ENCODE measurements at regions not wholly inside any gene's neighbourhood (a gene's known extent, or its start where the extent isn't known, plus 50 kb on each side); places are given as distances from the start of the nearest gene placed in this dataset.
A peak's percentile ranks its signal among the peaks of the same experiment; 100 is the strongest.
"Not testable (repeated sequence)": the region's sequence is repeated elsewhere in the genome, so short reads cannot be mapped to it uniquely, and the experiment has no call there.

GRCh38 chr11:22920939-22921565 is 60.8 kb upstream of the CCDC179 start:
- peak; percentile 57 for DNase-seq

GRCh38 chr11:22922672-22923071 is 62.4 kb upstream of the CCDC179 start:
- DNase-seq, result no peak

DNA sequence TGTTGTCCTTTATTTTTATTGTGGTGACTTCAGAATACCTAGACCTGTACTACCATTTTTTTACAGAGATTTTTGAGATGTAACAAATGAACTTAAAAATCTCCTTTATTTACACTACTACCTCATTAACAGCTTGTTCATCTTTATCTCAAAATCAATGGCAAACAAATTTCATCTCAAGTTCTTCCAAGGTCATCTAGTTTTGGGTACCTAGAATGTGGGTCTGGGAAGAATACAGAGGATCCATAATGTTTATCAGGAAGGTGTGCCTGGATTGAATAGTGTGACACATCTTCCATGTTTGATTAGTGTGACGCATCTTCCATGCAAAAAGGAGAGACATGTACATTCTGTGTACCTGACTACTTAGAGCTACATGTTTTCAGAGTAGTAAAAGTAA is 63.3 kb upstream of the CCDC179 start:
- DNase-seq, result no peak

DNA sequence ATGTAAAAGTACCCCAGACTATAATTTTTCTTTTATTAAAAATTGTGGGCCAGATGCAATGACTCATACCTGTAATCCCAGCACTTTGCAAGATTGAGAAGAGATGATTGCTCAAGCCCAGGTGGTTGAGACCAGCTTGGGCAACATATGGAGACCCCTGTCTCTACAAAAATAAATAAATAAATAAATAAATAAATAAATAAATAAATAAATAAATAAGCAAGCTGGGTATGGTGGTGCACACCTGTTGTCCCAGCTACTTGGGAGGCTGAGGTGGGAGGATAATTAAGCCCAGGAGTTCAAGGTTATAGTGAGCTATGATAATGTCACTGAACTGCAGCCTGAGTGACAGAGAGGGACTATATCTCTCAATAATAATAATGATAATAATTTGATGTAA is 66.1 kb upstream of the CCDC179 start:
- no peak for DNase-seq

DNA sequence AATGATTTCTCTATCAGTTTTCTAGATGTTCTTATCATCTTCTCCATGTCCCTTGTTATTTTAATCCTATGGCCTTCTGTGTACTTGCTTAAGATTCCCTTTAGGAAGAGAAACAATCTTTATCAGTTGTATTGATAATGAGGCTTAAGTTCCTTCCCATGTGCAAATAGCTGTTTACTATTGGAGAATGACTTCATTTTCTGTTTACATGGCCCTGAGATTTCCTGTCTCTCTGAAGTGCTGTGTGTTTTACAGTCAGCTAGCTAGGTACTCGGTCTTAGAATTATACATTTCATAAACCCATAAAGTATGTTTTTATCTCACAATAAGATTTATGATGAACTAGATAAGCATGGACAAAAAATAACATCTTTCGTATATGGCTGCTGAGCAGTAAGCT is 67.5 kb upstream of the CCDC179 start:
- DNase-seq, result no peak

DNA sequence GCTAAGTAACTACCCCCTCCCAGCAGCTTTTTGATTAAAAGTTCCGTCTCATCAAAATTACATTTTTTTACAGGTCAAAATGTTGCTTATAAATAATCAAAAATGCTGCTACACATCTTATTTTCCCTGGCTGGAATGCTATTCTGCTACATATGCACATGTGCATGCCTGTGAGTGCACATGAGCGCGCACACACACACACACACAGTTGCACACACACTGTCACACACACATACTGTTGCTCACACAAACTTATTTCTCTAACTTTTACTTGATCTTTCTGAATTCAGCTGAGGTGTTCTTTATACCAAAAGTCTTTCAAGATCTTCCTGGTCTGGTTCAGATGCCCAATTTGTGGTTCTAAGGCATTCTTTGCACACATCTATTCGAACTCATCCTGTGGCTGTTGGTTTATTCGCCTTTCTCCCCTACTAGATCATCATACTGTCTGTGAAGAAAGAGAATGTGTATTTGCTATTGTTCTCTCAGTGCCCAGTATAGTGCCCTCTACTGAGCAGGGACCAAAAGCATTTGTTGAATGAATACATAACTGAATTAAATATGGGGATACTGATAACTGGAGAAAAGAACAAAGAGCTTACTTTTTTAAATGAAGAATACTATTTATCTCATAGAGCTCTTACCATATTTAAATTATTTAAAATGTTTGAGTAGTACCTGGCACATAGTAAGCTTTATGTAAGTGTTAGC is 68.1 kb upstream of the CCDC179 start:
- peak; percentile 7 for DNase-seq

DNA sequence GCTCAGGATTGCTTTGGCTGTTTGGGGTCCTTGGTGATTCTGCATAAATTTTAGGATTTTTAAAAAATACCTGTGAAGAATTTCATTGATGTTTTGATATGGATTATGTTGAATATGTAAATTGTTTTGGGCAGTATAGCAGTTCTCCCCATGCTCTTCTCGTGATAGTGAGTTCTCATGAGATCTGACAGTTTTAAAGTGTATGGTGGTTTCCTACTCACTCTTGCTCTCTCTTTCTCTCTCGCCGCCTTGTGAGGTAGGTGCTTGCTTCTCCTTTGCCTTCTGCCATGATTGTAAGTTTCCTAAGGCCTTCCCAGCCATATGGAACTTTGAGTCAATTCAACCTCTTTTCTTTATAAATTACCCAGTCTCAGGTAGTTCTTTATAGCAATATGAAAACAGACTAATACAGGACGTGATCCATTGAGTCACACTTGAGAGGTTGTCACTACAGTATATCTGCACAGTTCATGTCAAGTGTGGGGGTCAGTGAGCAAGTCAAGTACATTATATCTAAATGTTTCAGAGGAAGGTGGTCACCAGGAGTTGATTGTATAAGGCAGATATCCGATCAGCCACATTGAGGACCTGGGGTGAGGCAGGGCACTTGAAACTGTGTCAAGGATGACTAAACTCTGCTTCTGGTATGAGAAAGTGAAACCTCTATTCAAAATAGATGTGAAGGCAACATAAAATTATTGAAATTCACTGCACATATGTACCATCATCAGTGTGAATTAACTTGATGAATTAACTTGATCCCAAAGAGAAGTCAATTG is 70.7 kb upstream of the CCDC179 start:
- no peak for DNase-seq

- DNase-seq, result no peak
These were observed 78.4 kb upstream of the CCDC179 start for GRCh38 chr11:22938691-22939090.

DNA sequence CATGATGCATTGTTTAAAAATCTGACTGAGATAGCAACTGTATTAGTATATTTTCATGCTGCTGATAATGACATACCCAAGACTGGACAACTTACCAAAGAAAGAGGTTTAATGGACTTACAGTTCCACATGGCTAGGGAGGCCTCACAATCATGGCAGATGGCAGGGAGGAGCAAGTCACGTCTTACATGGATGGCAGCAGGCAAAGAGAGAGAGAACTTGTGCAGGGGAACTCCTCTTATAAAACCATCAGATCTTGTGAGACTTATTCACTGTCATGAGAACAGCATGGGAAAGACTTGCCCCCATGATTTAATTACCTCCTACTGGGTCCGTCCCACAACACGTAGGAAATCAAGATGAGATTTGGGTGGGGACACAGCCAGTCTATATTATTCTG is 81.3 kb upstream of the CCDC179 start:
- not testable (repeated sequence) for DNase-seq

DNA sequence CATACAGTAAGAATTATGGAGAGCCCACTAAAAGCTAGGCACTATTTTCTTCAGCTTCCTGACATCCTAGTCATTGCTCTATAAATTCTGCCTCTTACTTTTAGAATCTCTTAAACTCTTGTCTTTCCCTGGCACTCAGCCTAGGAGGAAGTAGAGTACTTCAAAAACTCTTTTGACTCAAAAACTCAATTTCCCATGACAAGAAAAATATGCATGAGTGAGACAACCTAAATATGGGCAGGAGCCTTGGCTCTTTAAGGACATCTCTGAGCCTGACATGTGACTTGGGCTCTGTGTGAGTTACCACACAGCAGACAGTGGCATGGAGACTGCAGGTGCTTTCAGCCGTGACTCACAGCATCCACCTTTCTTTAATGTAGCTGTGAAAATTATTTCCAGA is 97.5 kb upstream of the CCDC179 start:
- DNase-seq, result no peak

GRCh38 chr11:22974251-22974650 is 114.0 kb upstream of the CCDC179 start:
- no peak for DNase-seq

GRCh38 chr11:22976146-22976545 is 115.9 kb upstream of the CCDC179 start:
- DNase-seq, result no peak

- no peak for DNase-seq
These were observed 122.6 kb upstream of the CCDC179 start for GRCh38 chr11:22982903-22983302.

- no peak for DNase-seq
These were observed 123.8 kb upstream of the CCDC179 start for GRCh38 chr11:22984045-22984444.

DNA sequence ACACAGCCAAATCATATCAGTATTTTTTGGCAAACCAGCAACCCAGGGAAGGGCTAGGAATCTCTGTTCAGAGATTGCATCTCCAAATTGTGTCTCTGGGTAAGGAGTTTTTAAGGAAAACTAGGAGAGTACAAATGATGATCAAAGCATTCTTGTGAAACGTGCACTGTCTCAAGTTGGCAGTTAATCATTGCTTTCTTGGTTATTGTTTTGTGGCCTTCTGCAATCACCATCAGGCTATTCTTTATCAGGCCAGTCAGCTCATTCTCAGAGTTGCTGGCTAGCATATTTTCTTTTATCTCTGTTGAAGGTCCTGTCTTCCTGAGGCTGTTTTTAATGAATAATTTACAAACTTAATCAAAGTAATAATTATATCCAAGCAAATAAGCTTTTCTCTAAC is 129.1 kb upstream of the CCDC179 start:
- DNase-seq, result no peak

- no peak for DNase-seq
These were observed 130.9 kb upstream of the CCDC179 start for GRCh38 chr11:22991196-22991595.

GRCh38 chr11:23006730-23007129 is 146.5 kb upstream of the CCDC179 start:
- no peak for DNase-seq

DNA sequence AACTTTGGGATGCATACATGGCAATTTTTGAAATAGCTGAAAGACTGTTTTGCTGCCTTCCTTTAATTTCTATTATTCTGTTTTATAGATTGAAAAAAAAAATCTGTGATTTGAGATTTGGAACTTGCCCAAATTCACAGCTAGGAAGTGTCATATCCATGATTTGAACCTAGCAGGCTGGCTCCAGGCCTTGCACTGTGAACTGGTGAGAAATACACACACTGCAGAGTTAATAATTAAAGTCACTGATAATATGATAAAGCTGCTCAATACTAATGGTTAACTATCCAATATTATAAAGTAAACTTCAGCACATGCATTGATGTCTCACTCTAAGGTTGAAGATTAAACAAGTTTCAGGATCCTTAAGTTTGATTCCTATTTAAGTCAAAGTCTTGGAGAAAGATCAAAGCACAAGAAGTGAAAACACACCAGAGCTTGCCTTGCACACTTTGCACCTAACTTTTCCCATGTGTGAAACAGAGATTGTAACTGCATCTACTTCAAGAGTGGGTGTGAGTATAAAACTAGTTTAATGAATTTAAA is 150.6 kb upstream of the CCDC179 start:
- no peak for DNase-seq

GRCh38 chr11:23012930-23013329 is 152.7 kb upstream of the CCDC179 start:
- DNase-seq, result no peak

DNA sequence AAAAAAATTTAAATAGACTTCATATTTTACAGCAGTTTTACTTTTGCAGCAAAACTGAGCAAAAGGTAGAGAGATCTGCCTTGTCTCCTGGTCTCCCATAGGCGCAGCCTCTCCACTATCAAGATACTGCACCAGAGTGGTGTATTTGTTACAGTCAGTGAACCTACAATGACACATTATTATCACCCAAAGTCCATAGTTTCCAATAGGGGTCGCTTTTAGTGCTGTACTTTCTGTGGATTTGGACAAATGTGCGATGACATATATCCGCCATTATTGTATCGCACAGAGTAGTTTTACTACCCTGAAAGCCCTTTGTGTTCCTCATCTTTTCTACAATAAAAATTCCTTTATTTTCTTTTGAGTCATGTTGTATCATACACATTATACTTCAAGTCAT is 153.2 kb upstream of the CCDC179 start:
- no peak for DNase-seq

DNA sequence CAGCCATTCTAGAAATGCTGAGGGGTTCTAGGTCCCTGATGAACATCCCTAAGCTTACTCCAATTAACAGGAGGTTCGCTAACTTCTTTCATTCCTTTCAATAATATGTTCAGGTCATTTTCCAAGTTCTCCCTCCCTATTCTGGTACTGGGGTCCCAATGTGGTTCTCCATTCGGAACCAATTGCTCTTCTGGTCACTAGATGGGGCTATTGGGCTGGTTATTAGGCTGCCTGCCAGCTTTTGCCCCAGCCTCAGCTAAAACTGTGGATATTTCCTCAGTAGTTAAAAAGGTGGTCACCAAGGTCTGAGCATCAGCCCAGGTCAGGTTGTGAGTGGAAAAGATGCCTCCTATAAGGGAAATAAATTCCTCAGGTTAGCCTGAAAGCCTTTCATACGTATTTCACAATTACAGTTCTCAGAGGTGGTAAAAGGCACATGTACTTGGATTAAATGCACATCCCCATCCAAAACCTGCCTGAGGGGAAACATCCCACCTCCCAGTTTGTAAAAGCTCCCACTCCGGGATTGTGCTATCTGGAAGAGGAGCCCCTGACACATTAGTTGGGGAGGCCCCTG is 161.1 kb upstream of the CCDC179 start:
- DNase-seq, result peak; percentile 51

DNA sequence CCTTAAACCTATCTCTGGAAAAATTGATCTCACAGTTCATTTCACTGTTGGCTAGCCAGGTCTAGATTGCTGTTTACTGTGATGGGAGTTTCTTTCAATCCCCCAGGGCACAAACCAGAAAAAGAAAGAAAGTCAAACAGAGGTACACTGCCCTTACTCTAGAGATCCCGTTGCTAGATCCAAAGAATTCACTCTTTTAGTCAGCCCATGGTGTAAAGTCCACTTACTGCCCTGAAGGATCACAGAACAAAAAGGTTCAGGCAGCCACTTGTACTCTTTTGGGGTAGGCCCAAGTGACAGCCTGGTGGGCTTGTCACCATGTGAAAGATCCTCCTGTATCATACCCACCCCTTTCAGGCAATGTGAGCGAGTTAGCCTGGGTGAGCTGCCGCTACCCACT is 162.6 kb upstream of the CCDC179 start:
- DNase-seq, result no peak

DNA sequence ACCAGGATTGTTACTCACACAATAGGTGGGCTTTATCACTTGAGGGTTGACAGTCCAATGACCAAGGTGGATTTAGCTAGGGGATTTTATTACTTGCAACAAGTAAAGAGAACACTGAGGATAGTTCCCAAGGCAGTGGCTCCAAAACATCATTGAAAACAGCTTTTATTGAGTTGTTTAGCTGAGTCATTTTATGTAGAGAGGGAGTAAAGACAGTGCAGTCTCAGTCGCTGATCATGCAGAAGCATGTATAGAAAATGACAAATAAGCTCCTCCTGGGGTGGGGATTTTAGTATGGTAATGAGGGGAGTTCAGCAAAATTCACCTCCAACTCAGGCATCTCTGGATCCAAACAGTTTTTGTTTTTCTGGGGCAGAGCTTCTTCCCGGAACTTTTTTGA is 163.0 kb upstream of the CCDC179 start:
- no peak for DNase-seq
